ENCODE measurements at regions not wholly inside any gene's neighbourhood (a gene's known extent, or its start where the extent isn't known, plus 50 kb on each side); places are given as distances from the start of the nearest gene placed in this dataset.

DNA sequence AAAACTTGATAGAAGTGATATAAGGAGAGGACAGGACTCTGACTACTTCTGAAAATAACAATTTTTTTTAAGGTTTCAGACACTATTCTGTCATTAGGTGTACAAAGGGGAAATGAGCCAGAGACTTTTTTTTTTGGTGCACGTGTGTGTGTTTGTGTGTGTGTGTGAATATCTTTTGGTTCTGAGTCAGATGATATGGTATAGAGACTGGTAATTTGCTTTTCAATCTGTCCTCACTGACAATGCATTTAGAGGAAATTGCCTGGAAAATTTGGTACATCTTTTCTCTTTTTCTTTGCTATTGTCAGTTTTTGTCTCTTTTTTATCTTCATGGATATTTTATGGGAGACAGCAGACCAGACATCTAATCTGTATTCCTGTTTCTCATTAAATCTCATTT, 59.3 kb downstream of the DDIT4L start:
- DNase-seq, result no peak

- DNase-seq, result peak; percentile 4 to 17
Measured at GRCh38 chr4:100130491-100130890, 59.8 kb downstream of the DDIT4L start.

- no peak for DNase-seq
Measured at GRCh38 chr4:100129774-100130173, 60.5 kb downstream of the DDIT4L start.

GRCh38 chr4:100128338-100128737, 61.9 kb downstream of the DDIT4L start:
- no peak for DNase-seq

- no peak for DNase-seq
Measured at GRCh38 chr4:100124715-100125114, 65.6 kb downstream of the DDIT4L start.

DNA sequence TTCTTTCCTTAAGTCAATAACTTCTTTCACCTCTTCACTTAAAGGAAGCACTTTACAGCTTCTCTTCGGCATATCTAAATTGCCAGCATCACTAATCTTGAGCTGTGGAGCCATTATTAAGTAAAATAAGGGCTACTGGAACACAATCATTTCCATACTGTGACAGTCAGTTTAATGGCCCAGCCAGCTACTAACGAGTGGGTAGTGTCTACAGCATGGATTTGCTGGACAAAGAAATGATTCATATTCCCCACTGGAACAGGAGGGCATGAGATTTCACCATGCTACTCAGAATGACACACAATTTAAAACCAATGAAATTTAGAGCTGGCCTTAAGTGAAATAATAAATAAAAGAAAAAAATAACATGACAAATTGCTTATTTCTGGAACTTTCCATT, 72.1 kb downstream of the DDIT4L start:
- DNase-seq, result no peak

- DNase-seq, result no peak
Measured at GRCh38 chr4:100117750-100118149, 72.5 kb downstream of the DDIT4L start.

DNA sequence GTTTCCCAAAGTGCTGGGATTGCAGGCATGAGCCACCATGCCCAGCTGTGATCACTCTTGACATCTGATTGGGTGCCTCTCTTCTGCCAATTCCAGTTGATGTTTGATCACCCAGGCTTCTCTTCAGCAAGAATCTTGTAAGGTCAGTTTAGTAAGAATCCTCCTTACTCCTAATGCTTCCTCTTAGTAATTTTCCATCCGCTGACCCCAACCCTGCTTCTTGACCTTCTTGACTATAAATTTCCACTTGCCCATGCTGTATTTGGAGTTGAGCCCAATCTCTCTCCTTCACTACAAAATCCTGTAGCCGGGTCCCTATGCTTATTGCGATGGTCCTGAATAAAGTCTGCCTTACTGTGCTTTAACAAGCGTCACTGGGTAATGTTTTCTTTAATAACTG, 75.4 kb downstream of the DDIT4L start:
- no peak for DNase-seq

DNA sequence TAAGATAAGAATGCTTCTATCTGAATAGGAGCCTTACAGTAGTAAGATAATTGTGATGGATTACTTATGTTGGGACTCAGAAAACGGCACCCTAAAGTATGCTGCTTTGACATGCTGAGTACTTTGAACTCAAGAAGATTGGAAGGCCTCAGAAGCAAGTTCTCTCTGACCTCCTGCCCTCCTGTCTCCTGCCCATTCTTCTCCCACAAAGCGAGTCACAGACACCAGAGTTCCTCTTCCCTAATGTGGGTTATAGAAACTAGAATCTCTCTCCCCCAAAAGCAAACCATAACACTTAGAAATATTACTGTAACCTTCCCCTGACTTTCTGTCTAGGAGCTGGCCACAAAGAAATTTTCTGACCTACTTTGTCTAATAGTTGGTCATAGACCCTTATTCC, 76.5 kb downstream of the DDIT4L start:
- peak; percentile 37 to 41 for DNase-seq

GRCh38 chr4:100113096-100113495, 77.2 kb downstream of the DDIT4L start:
- DNase-seq, result no peak

GRCh38 chr4:100109921-100110320, 80.3 kb downstream of the DDIT4L start:
- no peak for DNase-seq

DNA sequence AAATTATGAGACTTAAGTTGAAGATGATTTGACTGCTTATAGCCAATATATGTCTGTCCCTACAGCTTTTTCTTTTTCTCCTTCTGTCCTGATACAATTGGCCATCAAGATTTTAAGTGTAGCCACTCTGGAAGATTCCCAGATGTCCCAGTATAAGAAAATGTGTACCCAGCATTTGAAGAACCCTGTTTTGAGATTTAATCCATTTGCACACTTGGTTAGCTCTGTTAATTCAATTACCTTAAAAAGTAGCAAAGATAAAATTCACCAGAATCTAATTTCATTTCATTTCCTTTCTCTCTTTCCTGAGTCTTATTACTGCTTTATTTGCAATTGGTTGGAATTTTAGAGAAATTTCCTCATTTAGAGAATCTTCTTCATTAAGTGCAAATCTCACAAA, 81.4 kb downstream of the DDIT4L start:
- no peak for DNase-seq

GRCh38 chr4:100106982-100107381, 83.3 kb downstream of the DDIT4L start:
- DNase-seq, result peak; percentile 63 to 73

DNA sequence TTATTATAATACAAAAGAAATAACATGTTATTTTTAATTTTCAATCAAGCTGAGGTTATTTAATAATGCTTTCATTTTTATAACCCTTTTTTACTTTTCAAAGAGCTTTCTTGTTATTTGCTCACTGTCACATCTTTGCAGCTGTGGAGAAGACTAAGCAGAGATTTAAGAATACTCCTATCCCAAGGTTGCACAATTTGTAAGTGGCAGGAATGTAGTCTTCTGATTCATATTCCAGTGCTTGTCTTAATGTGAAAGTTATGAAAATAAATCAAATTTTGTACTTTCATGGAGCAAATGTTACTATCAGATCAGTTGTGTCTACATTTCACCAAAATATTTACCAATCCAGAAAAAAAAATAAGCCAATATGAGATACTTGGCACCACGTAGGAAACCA, 86.6 kb downstream of the DDIT4L start:
- DNase-seq, result no peak

- DNase-seq, result no peak
Measured at GRCh38 chr4:100100985-100101384, 89.3 kb downstream of the DDIT4L start.

DNA sequence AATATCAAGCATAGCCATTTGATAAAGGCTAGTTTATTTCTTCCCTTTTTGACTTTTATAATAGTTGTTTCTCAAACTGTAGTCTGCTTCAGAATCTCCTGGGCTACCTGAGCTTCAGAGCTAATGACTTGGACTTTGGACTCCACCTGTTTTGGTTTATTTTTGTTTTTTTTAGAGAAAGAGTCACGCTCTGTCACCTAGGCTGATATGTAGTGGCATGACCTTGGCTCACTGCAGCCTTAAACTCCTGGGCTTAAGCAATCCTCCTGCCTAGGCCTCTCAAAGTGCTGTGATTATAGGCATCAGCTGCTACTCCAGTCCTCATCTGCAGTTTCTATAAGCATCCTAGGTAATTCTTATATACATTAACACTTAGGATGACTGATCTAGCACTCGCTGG, 90.5 kb downstream of the DDIT4L start:
- no peak for DNase-seq

- no peak for DNase-seq
Measured at GRCh38 chr4:100098681-100099080, 91.6 kb downstream of the DDIT4L start.

DNA sequence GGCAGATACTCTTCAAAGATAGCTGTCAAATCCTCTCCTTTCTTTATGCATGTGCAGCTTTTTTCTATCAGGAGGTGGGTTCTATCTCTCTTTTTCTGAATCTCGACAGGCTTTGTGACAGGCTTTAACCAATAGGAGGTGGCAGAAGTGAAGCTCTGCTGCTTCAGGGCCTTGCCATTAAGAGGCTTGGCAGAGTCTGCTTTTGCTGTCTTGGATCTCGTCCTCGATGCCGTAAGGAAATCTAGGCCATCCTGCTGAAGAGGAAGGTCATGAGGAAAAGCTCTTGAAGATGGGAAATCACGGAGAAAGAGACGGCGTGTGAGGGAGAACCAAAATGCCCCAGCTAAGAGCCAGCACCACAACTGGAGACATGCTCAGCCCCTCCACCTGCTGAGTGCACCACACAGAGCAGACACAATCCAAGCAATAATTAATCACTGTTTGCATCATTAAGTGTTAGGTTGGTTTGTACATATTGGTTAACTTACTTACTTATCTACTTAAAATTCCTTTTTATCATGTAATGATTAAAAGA, 92.2 kb downstream of the DDIT4L start:
- no peak for DNase-seq

DNA sequence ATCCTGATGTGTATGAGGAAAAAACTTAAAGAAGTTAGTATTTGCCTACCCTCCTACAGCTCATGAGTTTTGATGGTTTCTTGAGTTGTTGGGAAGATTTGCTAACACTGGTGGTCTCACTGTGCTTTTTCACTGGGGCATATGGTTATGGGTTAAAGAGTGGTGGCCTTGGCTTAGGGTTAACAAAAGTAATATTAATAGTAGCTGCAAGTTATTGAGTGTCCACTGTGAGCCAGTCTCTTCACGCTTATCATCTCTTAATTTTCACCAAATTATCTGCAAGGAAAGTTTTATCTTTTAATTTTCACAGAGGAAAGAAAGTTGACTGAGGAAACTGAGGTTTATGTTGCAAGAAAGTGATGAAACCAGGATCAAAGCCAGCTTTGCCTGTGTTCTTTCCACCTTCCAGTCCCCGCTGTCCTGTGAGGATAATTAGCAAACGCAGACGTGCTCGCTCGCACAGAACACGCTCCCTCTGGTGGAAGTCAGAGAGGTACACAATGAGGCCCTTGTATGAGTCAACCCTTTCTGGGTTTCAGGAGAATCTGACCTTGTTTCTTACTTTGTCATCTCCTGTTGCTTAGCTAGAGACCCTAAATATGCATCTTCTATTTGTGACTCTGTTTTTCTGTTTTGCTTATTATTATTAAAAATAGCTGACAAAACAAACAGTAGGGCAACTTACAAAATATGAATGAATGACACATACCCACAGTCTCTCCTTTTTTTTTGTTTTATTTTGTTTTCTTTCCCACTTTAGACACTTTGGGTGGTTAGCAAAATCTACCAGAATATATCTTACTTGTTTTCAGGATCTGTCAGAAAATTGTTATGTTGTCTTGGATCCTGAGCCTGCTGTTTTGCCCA, 94.3 kb downstream of the DDIT4L start:
- DNase-seq, result peak; percentile 72 to 81

GRCh38 chr4:100093091-100093866, 97.0 kb downstream of the DDIT4L start:
- peak; percentile 68 to 71 for DNase-seq

DNA sequence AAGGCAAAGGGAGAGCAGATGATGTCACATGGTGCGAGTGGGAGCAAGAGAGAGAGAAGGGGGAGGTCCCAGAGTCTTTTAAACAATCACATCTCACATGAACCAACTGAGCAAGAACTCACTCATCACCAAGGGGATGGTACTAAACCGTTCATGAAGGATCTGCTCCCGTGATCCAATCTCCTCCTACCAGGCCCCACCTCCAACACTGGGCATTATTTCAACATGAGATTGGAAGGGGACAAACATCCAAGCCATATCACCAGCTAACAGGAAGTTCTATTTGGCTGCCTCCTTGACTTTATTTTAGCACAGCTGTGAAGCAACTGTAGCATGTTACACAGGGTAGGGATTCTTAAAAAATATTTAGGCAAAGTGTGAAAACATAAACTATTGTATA, 102.5 kb downstream of the DDIT4L start:
- DNase-seq, result no peak

DNA sequence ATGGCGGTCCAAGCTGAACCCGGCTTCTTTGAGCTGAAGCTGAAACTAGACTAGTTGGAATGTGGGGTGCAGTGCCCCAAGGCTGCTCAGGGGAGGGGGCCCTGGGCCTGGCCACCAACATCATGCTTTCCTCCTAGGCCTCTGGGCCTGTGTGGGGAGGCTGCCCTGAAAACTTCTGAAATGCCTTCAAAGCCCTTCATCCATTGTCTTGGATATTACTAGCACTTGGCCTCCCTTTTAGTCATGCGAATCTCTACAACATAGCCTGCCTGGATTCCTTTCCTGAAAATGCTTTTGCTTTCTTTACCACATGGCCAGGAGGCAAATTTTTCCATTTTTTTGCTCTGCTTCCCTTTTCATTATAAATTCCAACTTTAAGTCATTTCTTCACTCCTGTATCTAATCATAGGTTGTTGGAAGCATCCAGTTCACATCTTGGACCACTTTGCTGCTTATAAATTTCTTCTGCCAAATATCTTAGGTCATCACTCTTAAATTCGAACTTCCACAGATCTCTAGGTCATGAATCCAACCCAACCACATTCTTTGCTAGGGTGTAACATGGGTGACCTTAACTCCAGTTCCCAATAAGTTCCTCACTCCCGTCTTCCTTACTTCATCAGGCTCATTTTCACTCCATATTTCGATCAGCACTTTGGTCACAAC, 103.4 kb downstream of the DDIT4L start:
- DNase-seq, result no peak

DNA sequence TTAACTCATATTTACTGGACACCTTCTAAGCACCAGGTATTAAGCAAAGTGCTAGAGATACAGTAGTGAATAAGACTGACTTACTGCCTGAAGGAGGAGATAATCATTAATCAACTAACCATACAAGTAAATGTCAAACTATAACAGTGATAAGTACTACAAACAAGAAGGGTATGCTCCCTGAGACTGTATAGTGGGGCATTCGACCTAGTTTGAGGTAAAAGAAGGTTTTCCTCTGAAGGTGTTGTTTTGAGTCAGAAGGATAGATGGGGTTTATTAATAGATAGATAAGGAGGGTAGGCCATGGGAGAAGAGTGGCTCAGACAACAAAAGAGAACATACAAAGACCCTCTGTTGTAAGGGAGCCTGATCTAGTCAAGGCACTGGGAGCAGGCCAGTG, 105.4 kb downstream of the DDIT4L start:
- DNase-seq, result no peak

All from AML-193 (cell line).